ENCODE measurements at regions not wholly inside any gene's neighbourhood (a gene's known extent, or its start where the extent isn't known, plus 50 kb on each side); places are given as distances from the start of the nearest gene placed in this dataset.

- TF ChIP-seq CTCF (IDR thresholded peaks at IDR 0.05) = no peak
- TF ChIP-seq POLR2A (IDR thresholded peaks at IDR 0.05; ENCODE audit: low read depth) = no peak
- no peak for TF ChIP-seq POLR2AphosphoS5 (IDR thresholded peaks at IDR 0.05)
These were observed 102.2 kb upstream of the TUT7 start for GRCh38 chr9:86456416-86456815.

Data from esophagus muscularis mucosa (tissue), 3 donors.